PC-3 (cell line): ENCODE measurements at regions not wholly inside any gene's neighbourhood (a gene's known extent, or its start where the extent isn't known, plus 50 kb on each side); places are given as distances from the start of the nearest gene placed in this dataset.

Source experiments
- ATAC-seq: fragments of 200-7000 bp; cut with Tn5 transposase; 2 replicates; pipeline ENCODE4 v1.9.1; 2020; ENCODE audit warnings: mild to moderate bottlenecking, moderate library complexity
- BruUV-seq: library from RNA; stranded (reverse); fragments of 400-500 nt; replicated peaks from 2 replicates; lab custom pipeline; 2021; lab: Mats Ljungman, UMichigan
- CTCF ChIA-PET: fragments of 300-600 bp; sonication (Branson Sonifier 250); formaldehyde crosslinking; loops from one replicate; lab custom pipeline; 2022; ENCODE audit warnings: antibody characterized with exemption; lab: Charles Lee
- POLR2A ChIA-PET: fragments of 300-600 bp; sonication (Branson Sonifier 250); formaldehyde crosslinking; loops from one replicate; lab custom pipeline; 2022; ENCODE audit warnings: antibody characterized with exemption; ENCODE audit not compliant: unreplicated experiment; lab: Charles Lee
- DNase-seq: peaks from one replicate; pipeline ENCODE4 v3.0.0-alpha.2; 2015
- H2AFZ ChIP-seq: fragments of 300-600 bp; sonication (generic); 2 replicates; pipeline ENCODE4 v1.6.0; 2016; ENCODE audit warnings: antibody characterized with exemption, low read length
- H3F3A ChIP-seq: fragments of 300-600 bp; sonication (generic); one replicate; pipeline ENCODE4 v1.6.0; 2017; ENCODE audit warnings: antibody characterized with exemption, low read length, control low read depth, mild to moderate bottlenecking; ENCODE audit not compliant: unreplicated experiment
- H3K27ac ChIP-seq: fragments of 300-600 bp; sonication (generic); 2 replicates; pipeline ENCODE4 v1.5.1; 2016; ENCODE audit warnings: mild to moderate bottlenecking, low read length
- H3K27me3 ChIP-seq: fragments of 300-600 bp; sonication (generic); 2 replicates; pipeline ENCODE4 v1.6.1; 2016; ENCODE audit warnings: low read length, mixed read lengths
- H3K36me3 ChIP-seq: fragments of 300-600 bp; sonication (generic); 2 replicates; pipeline ENCODE4 v1.6.1; 2016; ENCODE audit warnings: low read depth, mixed run types, low read length, mixed read lengths
- H3K4me1 ChIP-seq: fragments of 300-600 bp; sonication (generic); 2 replicates; pipeline ENCODE4 v1.5.1; 2016; ENCODE audit warnings: low read length; ENCODE audit not compliant: insufficient read depth
- H3K4me2 ChIP-seq: fragments of 300-600 bp; sonication (generic); 2 replicates; pipeline ENCODE4 v1.6.0; 2016; ENCODE audit warnings: low read length
- H3K4me3 ChIP-seq: fragments of 300-600 bp; sonication (generic); 2 replicates; pipeline ENCODE4 v1.5.1; 2016; ENCODE audit warnings: mild to moderate bottlenecking, low read length, mixed read lengths
- H3K79me2 ChIP-seq: fragments of 300-600 bp; sonication (generic); 2 replicates; pipeline ENCODE4 v1.6.1; 2017; ENCODE audit warnings: low read length, mixed read lengths
- H3K9ac ChIP-seq: fragments of 300-600 bp; sonication (generic); 2 replicates; pipeline ENCODE4 v1.6.0; 2016; ENCODE audit warnings: mild to moderate bottlenecking, low read length
- H3K9me2 ChIP-seq: fragments of 300-600 bp; sonication (generic); replicated peaks from 2 replicates; pipeline ENCODE4 v1.6.1; 2016; ENCODE audit warnings: mixed run types, low read length, mixed read lengths
- H3K9me3 ChIP-seq: fragments of 300-600 bp; sonication (generic); 2 replicates; pipeline ENCODE4 v1.6.1; 2016; ENCODE audit warnings: low read length, mixed read lengths
- H4K20me1 ChIP-seq: fragments of 300-600 bp; sonication (generic); 2 replicates; pipeline ENCODE4 v1.6.1; 2016; ENCODE audit warnings: low read length, mixed read lengths
- CTCF ChIP-seq: fragments of 300-600 bp; sonication (generic); conservative IDR thresholded peaks from 2 replicates; pipeline ENCODE4 v1.5.1; 2017; ENCODE audit warnings: antibody characterized with exemption, low read depth, mild to moderate bottlenecking, low read length
- EZH2 ChIP-seq: fragments of 300-600 bp; sonication (generic); IDR thresholded peaks from one replicate; pipeline ENCODE4 v1.6.1; 2017; ENCODE audit warnings: antibody characterized with exemption, mild to moderate bottlenecking, low read length; ENCODE audit not compliant: unreplicated experiment
- EZH2phosphoT487 ChIP-seq: fragments of 300-600 bp; sonication (generic); IDR thresholded peaks from 2 replicates; pipeline ENCODE4 v1.6.1; 2018; ENCODE audit warnings: mild to moderate bottlenecking, antibody characterized with exemption, low read length, borderline replicate concordance
- intact Hi-C: fragments of 100-400 bp; cut with micrococcal nuclease; formaldehyde crosslinking; loops from 2 replicates; pipeline ENCODE4 v1.9.0; 2023

- no peak for ATAC-seq
- H3K4me3 ChIP-seq: no peak overlapping the region
- TF ChIP-seq CTCF: no peak
- TF ChIP-seq EZH2: no peak
- TF ChIP-seq EZH2phosphoT487: no peak
- no peaks in the 10 kb centered on the region for H3K4me1 ChIP-seq
- ChIA-PET CTCF (no interaction called here), POLR2A (no interaction called here)
- H3K9me2 ChIP-seq: no peaks in the 10 kb centered on the region
- no peak overlapping the region for H3K9ac ChIP-seq
- DNase-seq: no peak
- no peak overlapping the region for H2AFZ ChIP-seq
- H3K36me3 ChIP-seq: no peaks in the 10 kb centered on the region
- BruUV-seq: no TSS peak
- no peaks in the 10 kb centered on the region for H3K9me3 ChIP-seq
- H3K4me2 ChIP-seq: no peak overlapping the region
- no peaks in the 10 kb centered on the region for H4K20me1 ChIP-seq
- H3K27ac ChIP-seq: no peak overlapping the region
- H3K79me2 ChIP-seq: no peaks in the 10 kb centered on the region
- intact Hi-C loops: no loop called here
- no peaks in the 10 kb centered on the region for H3F3A ChIP-seq
- H3K27me3 ChIP-seq: no peaks in the 10 kb centered on the region
These were observed 193.1 kb downstream of the ZIC5 start for GRCh38 chr13:99778500-99778899.

- TF ChIP-seq CTCF (no peak), EZH2phosphoT487 (no peak), EZH2 (no peak)
- no peaks in the 10 kb centered on the region for H3K36me3 ChIP-seq
- H3K9me2 ChIP-seq: no peaks in the 10 kb centered on the region
- H3K9me3 ChIP-seq: no peaks in the 10 kb centered on the region
- no peak overlapping the region for H2AFZ ChIP-seq
- no TSS peak for BruUV-seq
- H4K20me1 ChIP-seq: no peaks in the 10 kb centered on the region
- ATAC-seq: no peak
- no peaks in the 10 kb centered on the region for H3F3A ChIP-seq
- H3K27ac ChIP-seq: no peak overlapping the region
- ChIA-PET POLR2A (no interaction called here), CTCF (no interaction called here)
- H3K9ac ChIP-seq: no peak overlapping the region
- no peak overlapping the region for H3K4me2 ChIP-seq
- H3K79me2 ChIP-seq: no peaks in the 10 kb centered on the region
- H3K4me1 ChIP-seq: no peaks in the 10 kb centered on the region
- H3K4me3 ChIP-seq: no peak overlapping the region
- intact Hi-C loops: no loop called here
- H3K27me3 ChIP-seq: no peaks in the 10 kb centered on the region
- no peak for DNase-seq
These were observed 193.7 kb downstream of the ZIC5 start for GRCh38 chr13:99777873-99778272.

GRCh38 chr13:99774644-99775043 lies 196.9 kb downstream of the ZIC5 start:
- H3K9me2 ChIP-seq: no peaks in the 10 kb centered on the region
- no peaks in the 10 kb centered on the region for H3K79me2 ChIP-seq
- H4K20me1 ChIP-seq: no peaks in the 10 kb centered on the region
- no peak overlapping the region for H3K4me2 ChIP-seq
- no peaks in the 10 kb centered on the region for H3F3A ChIP-seq
- no peaks in the 10 kb centered on the region for H3K36me3 ChIP-seq
- ChIA-PET CTCF (no interaction called here), POLR2A (no interaction called here)
- ATAC-seq: no peak
- H2AFZ ChIP-seq: no peak overlapping the region
- DNase-seq: no peak
- H3K9me3 ChIP-seq: no peaks in the 10 kb centered on the region
- H3K4me1 ChIP-seq: no peaks in the 10 kb centered on the region
- H3K27me3 ChIP-seq: no peaks in the 10 kb centered on the region
- BruUV-seq: no TSS peak
- no peak for TF ChIP-seq EZH2
- TF ChIP-seq CTCF: no peak
- no peak for TF ChIP-seq EZH2phosphoT487
- H3K27ac ChIP-seq: no peak overlapping the region
- H3K9ac ChIP-seq: no peak overlapping the region
- H3K4me3 ChIP-seq: no peak overlapping the region
- intact Hi-C loops: no loop called here
